GM04503 (cell line): ENCODE measurements at regions not wholly inside any gene's neighbourhood (a gene's known extent, or its start where the extent isn't known, plus 50 kb on each side); places are given as distances from the start of the nearest gene placed in this dataset.

Source experiments
- DNase-seq: peaks from one replicate; pipeline ENCODE4 v3.0.0-alpha.2; 2012; ENCODE audit warnings: low read depth

DNA sequence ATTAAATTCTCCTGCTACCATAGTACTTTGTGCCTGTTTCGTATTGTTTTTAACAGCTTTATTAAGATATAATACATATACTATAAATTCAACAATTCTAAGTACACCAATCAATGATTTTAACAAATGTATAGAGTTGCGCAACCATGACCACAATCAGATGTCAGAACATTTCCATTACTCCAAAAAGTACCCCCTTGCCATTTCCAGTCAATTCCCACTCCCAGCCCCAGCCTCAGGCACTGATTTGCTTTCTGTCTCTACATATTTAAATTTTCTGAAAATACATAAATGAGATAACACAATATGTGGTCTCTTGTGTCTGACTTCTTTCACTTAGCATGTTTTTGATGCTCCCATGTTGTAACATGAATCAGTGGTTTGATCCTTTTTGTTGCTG, 193.9 kb downstream of the FIGN start:
- DNase-seq = no peak

DNA sequence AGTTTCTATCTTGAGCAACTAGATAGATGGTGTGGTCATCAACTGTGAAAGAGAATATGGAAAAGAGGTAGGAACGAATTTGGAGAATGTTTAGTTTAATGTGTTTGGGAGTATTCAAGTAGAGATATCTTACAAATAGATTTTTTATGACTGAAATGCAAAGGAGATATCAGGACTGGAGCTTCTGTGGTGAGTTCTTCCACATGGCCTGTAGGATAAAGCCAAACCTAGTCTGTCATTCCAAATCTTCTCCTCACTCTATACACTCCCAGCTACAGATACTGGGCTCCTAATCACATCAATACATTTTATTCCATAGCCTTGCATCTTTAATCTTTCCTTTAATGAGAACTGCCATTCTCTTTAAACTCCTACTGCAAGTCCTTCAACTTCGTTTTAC, 194.3 kb downstream of the FIGN start:
- DNase-seq = no peak

DNA sequence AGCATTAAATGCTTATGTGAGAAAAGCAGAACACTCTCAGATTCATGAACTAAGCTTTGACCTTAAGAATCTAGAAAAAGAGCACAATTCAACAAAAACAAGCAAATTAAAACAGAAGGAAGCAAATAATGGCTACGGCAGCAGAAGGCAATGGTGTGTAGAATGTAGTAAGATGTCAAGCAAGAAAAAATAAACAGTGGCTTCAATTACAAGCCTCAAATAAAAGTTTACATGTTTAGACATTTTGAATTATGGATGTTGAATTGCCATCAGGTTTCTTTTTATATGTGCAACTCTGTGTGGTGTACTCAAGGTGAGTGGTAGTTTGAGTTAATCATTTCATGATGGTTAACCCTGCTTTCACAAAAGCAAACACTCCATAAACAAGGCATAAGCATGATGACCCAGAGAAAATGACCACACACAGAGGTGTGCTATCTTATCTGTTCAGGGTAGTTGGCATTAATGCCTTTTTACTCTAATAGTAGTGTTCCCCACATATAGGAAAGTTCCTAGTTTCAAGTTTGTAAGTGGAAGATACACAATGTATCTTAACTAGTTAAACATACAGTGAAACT, 207.1 kb downstream of the FIGN start:
- no peak for DNase-seq

DNA sequence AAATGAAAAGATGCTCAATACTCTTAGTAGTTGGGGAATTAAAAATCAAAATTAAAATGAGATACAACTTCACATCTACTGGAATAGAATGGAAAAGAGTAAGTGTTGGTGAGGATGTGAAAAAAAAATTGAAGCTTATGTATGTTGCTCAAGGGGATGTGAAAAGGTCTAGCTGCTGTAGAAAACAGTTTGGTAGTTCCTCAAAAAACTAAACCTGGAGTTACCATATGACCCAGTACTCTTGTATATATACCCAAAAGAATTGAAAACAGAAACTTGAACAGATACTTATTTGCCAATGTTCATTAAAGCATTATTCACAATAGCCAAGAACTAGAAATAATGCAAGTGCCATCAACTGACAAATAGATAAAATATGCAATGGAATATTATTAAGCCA, 208.4 kb downstream of the FIGN start:
- no peak for DNase-seq

- no peak for DNase-seq
Observed at GRCh38 chr2:163518762-163519161, 217.0 kb downstream of the FIGN start.

- DNase-seq = no peak
Observed at GRCh38 chr2:163515836-163516235, 220.0 kb downstream of the FIGN start.

DNA sequence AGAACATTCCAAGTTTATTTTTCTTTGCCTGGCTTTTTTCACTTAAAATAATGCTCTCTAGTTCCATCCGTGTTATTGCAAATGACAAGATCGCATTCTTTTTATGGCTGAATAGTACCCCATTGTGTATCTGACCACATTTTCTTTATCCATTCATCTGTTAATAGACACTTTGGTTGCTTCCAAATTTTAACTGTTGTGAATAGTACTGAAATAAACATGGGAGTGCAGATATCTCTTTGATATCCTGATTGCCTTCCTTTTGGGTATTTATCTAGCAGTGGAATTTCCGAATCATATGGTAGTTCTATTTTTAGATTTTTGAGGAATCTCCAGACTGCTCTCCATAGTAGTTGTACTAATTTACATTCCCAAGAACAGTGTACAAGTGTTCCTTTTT, 230.5 kb downstream of the FIGN start:
- DNase-seq = no peak

- DNase-seq = no peak
Observed at GRCh38 chr2:163493359-163494298, 242.2 kb downstream of the FIGN start.

DNA sequence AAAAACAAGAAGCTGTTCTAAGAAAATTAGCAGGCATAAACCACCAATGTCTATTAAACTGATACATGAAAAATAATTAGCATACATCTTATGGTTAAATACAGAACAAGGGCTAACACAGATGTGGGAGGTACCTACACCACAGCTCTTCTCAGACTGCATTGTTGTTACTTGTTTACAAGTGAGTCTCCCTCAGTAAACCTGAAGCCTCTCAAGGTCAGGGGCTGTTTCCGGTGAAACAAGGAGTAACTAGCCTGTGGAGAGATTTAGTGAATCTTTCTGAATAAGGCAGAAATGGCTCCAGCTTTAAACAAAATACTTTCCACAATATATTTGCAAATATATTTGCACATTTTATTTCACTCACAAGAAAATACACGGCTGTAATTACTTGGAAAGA, 244.0 kb downstream of the FIGN start:
- no peak for DNase-seq

DNA sequence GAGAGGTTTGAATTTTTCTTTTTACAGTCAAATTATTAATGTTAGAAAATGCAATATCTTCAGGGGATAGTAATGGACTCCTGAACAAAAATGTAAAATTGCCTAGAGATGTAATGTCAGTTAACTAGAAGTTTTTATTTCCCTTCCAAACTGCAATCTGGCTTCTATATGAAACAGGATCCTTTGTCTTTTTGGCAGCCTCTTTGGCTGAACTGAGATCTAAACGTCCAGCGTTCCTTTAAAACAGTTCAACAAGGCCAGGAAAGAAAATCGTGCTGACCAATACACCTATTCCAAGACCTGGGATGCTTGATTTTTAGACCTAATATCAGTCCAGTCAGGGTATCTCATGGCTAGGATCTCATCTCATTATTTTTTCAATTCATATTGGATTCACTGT, 245.5 kb downstream of the FIGN start:
- DNase-seq = no peak

- DNase-seq = no peak
Observed at GRCh38 chr2:163481515-163481914, 254.3 kb downstream of the FIGN start.

DNA sequence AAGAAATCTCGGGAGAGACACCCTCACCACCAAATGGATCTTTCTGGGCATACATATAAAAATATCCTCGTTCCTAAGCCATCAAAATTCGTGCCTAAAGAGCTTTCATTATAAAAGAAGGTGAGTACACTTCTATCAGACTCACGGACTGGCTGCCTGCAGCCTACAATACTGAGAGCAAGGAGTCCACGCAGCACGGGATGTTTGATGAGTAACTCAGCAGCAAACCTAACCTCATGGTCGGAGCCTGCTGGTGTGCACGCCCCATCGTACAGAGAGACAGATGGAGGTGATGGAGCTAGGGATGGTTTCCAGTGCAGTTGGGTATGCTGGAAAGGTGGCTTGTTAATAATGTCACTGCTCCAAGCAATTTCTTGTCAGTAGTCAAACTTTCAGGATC, 256.2 kb downstream of the FIGN start:
- no peak for DNase-seq

- DNase-seq = no peak
Observed at GRCh38 chr2:163475815-163476214, 260.0 kb downstream of the FIGN start.

- DNase-seq = no peak
Observed at GRCh38 chr2:163474889-163475288, 260.9 kb downstream of the FIGN start.

DNA sequence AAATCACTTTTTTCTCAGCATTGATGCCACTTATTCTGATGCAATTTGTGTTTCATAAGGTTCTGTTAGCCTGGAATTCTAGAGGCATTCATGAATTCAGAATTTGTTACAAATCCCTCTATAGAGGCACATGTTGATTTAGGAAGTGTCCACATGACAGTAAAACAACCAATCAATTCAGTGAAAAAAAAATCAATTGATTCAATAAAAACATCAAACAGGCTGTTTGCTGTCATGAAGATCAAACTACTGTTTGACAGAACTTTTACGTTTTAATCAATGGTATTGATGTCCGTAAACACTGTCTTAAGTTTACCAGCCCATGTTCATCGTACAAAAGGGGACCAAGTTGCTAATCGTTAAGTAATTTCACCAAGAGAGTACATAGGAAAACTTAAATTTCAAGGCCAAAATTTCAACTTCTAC, 261.5 kb downstream of the FIGN start:
- DNase-seq = no peak

GRCh38 chr2:163471947-163472346, 263.9 kb downstream of the FIGN start:
- DNase-seq = no peak

DNA sequence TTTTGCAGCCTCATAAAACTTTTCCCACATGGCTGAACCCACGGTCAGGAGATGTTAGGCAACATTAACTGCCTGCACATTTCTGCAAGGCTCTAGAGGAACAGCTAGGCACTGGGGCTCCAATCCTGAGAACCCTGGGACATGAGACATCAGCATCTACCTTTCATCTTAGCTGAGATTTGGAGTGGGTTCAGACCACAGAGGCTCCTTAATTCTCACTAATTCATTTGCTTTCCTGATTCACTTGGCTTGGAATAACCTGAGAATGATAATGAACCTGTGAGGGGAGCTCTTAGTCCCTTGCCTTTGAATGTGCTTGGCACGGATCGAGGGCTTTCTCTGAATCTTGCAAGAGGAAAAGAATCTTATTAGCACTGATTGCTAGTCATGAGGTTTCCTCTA, 266.2 kb downstream of the FIGN start:
- no peak for DNase-seq

DNA sequence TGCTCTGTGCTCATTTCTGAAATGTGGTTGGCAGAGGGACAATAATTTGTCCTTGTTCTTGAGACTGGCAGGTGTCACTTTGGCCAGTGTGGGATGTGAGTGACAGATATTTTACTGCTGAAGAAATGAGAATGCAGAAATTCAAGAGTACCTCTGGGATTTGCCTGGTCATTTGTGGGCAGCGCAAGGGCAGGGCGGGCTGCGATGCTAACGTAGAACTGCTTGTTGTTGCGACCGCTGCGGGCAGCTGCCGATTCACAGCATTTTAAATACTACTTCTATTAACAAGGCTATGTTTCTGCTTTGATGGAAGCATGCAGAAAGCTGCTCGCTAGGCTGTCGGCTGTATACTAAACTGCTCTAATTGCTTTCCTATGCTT, 268.6 kb downstream of the FIGN start:
- no peak for DNase-seq

DNA sequence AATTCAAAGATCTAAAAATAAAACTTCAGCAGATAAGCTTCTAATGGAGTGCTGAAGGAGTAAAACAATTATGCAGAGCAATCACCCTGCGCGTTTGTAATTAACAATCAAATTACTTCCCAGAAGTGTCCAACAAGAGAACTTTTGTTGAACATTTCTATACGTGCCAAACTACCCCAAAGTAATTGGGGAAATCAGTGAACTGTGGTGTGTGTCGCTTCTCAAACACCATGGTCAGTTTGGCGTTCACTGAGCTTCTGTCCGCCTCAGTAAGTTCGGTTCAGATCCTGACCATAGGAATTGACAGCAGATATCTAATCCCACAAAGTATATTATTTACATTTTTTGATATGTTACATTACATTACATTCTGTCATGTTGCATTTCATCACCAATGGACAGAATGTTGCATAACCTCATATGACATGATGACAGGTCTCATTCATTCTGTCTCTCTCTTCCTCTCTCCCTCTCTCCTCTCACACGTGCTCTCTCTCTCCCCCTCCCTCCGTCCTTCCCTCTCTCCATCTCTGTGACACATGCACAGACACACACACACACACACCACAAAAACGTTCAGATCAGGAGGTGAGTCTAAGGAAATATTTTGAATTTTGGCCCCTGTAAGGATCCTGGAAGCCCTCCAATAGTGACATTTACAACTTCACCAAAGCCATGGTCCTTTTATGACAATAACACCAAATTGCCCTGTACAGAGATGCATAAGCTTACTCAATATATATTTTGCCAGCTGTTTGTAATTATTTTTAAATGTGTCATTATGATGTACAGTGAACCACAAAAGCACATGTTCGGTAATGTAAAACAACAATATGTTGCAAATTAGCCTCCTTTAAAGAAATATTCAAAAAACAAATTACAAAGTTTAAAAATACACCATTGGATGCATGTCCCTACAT, 269.2 kb downstream of the FIGN start:
- DNase-seq = no peak

- DNase-seq = no peak
Observed at GRCh38 chr2:163465440-163465839, 270.4 kb downstream of the FIGN start.

- DNase-seq = no peak
Observed at GRCh38 chr2:163463411-163463810, 272.4 kb downstream of the FIGN start.

GRCh38 chr2:163462993-163463392, 272.8 kb downstream of the FIGN start:
- DNase-seq = no peak

DNA sequence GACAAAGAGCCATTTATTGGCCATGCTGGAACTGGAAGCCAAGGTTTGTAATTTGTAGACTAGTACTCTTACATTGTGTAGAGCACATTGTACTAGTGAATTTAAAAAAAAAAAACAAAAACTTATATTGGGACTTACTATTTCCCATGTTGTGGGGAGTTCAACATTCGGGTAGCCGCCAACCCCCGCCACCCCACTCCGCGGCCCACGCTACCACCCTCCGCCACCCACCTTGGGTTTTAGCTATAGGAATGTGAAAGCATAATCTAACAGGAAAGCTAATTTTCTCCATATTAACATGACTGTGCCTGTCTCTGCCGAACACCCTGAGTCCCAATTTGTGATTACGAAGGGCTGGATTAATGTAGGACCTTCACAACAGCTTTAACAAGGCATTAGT, 275.8 kb downstream of the FIGN start:
- DNase-seq = no peak
